B cell (primary cell): ENCODE measurements at regions not wholly inside any gene's neighbourhood (a gene's known extent, or its start where the extent isn't known, plus 50 kb on each side); places are given as distances from the start of the nearest gene placed in this dataset.

Experiments
- EZH2 ChIP-seq: IDR thresholded peaks from 2 replicates; pipeline ENCODE4 v1.6.1; 2012; ENCODE audit warnings: borderline replicate concordance, low read depth, mild to moderate bottlenecking, moderate library complexity, low read length; ENCODE audit not compliant: insufficient read depth, poor library complexity, severe bottlenecking
- TF ChIP-seq, protein P1 (sequence below): fragments of 200-600 bp; IDR thresholded peaks from one replicate; pipeline ENCODE4 v1.8.0; 2022; ENCODE audit warnings: antibody characterized with exemption, mild to moderate bottlenecking

DNA sequence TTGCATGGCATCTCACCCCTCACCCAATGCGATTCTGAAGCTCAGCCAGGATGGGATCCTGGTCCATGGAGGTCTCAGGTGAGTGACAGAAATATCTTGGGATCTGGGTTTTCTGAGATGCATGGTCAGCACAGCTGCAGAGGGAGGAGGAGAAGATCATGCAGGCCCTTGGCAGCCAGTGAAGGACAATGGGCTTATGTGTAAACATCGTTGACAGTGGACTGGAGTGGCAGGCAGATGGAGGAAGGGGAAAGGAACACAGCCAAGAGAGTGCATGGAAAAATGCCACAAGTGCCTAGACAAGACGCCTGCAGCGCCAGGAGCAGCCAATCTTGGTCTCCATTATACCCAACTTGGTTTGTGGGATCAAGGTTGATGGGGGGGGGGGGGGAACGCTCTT lies 347.9 kb downstream of the MCTP2 start:
- TF ChIP-seq EZH2, result no peak
- TF ChIP-seq, protein P1, sequence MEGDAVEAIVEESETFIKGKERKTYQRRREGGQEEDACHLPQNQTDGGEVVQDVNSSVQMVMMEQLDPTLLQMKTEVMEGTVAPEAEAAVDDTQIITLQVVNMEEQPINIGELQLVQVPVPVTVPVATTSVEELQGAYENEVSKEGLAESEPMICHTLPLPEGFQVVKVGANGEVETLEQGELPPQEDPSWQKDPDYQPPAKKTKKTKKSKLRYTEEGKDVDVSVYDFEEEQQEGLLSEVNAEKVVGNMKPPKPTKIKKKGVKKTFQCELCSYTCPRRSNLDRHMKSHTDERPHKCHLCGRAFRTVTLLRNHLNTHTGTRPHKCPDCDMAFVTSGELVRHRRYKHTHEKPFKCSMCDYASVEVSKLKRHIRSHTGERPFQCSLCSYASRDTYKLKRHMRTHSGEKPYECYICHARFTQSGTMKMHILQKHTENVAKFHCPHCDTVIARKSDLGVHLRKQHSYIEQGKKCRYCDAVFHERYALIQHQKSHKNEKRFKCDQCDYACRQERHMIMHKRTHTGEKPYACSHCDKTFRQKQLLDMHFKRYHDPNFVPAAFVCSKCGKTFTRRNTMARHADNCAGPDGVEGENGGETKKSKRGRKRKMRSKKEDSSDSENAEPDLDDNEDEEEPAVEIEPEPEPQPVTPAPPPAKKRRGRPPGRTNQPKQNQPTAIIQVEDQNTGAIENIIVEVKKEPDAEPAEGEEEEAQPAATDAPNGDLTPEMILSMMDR, result no peak
